Smooth muscle cell (in vitro differentiated cells): ENCODE measurements at regions not wholly inside any gene's neighbourhood (a gene's known extent, or its start where the extent isn't known, plus 50 kb on each side); places are given as distances from the start of the nearest gene placed in this dataset.
"Not testable (repeated sequence)": the region's sequence is repeated elsewhere in the genome, so short reads cannot be mapped to it uniquely, and the experiment has no call there.

Experiments
- DNase-seq: peaks from one replicate; lab custom pipeline; 2025; ENCODE audit not compliant: unreplicated experiment; lab: John Stamatoyannopoulos, UW
- H2AFZ ChIP-seq: fragments of 200-600 bp; sonication (generic); 2 replicates; pipeline ENCODE4 v1.6.0; 2016; ENCODE audit warnings: antibody characterized with exemption, low read depth, mild to moderate bottlenecking
- H3F3A ChIP-seq: fragments of 200-600 bp; sonication (generic); 2 replicates; pipeline ENCODE4 v1.6.0; 2017; ENCODE audit warnings: antibody characterized with exemption, low read depth
- H3K27ac ChIP-seq: fragments of 200-600 bp; sonication (generic); 2 replicates; pipeline ENCODE4 v1.5.1; 2016; ENCODE audit warnings: low read depth, mild to moderate bottlenecking
- H3K27me3 ChIP-seq: fragments of 200-600 bp; sonication (generic); 2 replicates; pipeline ENCODE4 v1.6.1; 2016; ENCODE audit warnings: low read depth, mild to moderate bottlenecking
- H3K36me3 ChIP-seq: fragments of 200-600 bp; sonication (generic); 2 replicates; pipeline ENCODE4 v1.5.1; 2016; ENCODE audit warnings: low read depth
- H3K4me1 ChIP-seq: fragments of 200-600 bp; sonication (generic); 2 replicates; pipeline ENCODE4 v1.5.1; 2016; ENCODE audit warnings: low read depth
- H3K4me2 ChIP-seq: fragments of 200-600 bp; sonication (generic); 2 replicates; pipeline ENCODE4 v1.6.0; 2016; ENCODE audit warnings: mild to moderate bottlenecking
- H3K4me3 ChIP-seq: fragments of 200-600 bp; sonication (generic); 2 replicates; pipeline ENCODE4 v1.5.1; 2016; ENCODE audit warnings: mild to moderate bottlenecking
- H3K79me2 ChIP-seq: fragments of 200-600 bp; sonication (generic); 2 replicates; pipeline ENCODE4 v1.6.0; 2016; ENCODE audit warnings: low read depth, mild to moderate bottlenecking
- H3K9ac ChIP-seq: fragments of 200-600 bp; sonication (generic); 2 replicates; pipeline ENCODE4 v1.6.0; 2016; ENCODE audit warnings: low read depth
- H3K9me3 ChIP-seq: fragments of 200-600 bp; sonication (generic); replicated peaks from 2 replicates; pipeline ENCODE4 v1.5.1; 2016; ENCODE audit warnings: low read depth
- H4K20me1 ChIP-seq: fragments of 200-600 bp; sonication (generic); 2 replicates; pipeline ENCODE4 v1.6.0; 2016; ENCODE audit warnings: low read depth
- WGBS: methylation state at CpG from one replicate; pipeline ENCODE4 v1.1.7; 2016; ENCODE audit warnings: low lambda C conversion rate; 5-methylcytosine and 5-hydroxymethylcytosine counted together
- TF ChIP-seq, protein P1 (sequence below): fragments of 200-600 bp; sonication (generic); IDR thresholded peaks from 2 replicates; pipeline ENCODE4 v1.5.1; 2017; ENCODE audit warnings: borderline replicate concordance, mild to moderate bottlenecking, antibody characterized with exemption; ENCODE audit not compliant: insufficient read depth, poor library complexity, severe bottlenecking

GRCh38 chr5:12095808-12096281, 191.6 kb upstream of the CTNND2 start:
- Histone ChIP-seq H3K27me3 (no peaks in the 10 kb centered on the region), H3F3A (no peaks in the 10 kb centered on the region), H3K79me2 (no peaks in the 10 kb centered on the region), H2AFZ (no peak overlapping the region), H3K4me3 (no peak overlapping the region), H3K9ac (no peak overlapping the region), H3K27ac (no peak overlapping the region), H3K36me3 (no peaks in the 10 kb centered on the region), H3K4me1 (no peaks in the 10 kb centered on the region), H3K9me3 (no peaks in the 10 kb centered on the region), H3K4me2 (no peak overlapping the region), H4K20me1 (no peaks in the 10 kb centered on the region)
- 92% methylated on average over 1 of the region's 1 CpG for WGBS
- no peak for DNase-seq
- TF ChIP-seq, protein P1, sequence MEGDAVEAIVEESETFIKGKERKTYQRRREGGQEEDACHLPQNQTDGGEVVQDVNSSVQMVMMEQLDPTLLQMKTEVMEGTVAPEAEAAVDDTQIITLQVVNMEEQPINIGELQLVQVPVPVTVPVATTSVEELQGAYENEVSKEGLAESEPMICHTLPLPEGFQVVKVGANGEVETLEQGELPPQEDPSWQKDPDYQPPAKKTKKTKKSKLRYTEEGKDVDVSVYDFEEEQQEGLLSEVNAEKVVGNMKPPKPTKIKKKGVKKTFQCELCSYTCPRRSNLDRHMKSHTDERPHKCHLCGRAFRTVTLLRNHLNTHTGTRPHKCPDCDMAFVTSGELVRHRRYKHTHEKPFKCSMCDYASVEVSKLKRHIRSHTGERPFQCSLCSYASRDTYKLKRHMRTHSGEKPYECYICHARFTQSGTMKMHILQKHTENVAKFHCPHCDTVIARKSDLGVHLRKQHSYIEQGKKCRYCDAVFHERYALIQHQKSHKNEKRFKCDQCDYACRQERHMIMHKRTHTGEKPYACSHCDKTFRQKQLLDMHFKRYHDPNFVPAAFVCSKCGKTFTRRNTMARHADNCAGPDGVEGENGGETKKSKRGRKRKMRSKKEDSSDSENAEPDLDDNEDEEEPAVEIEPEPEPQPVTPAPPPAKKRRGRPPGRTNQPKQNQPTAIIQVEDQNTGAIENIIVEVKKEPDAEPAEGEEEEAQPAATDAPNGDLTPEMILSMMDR: no peak

- Histone ChIP-seq H3K4me2 (no peak overlapping the region), H3K9me3 (no peaks in the 10 kb centered on the region), H3F3A (no peaks in the 10 kb centered on the region), H3K27me3 (no peaks in the 10 kb centered on the region), H2AFZ (no peak overlapping the region), H4K20me1 (no peaks in the 10 kb centered on the region), H3K9ac (no peak overlapping the region), H3K36me3 (no peaks in the 10 kb centered on the region), H3K79me2 (no peaks in the 10 kb centered on the region), H3K4me1 (no peaks in the 10 kb centered on the region), H3K4me3 (no peak overlapping the region), H3K27ac (no peak overlapping the region)
- no peak for DNase-seq
- TF ChIP-seq, protein P1: no peak
- WGBS: 94% methylated on average over 6 of the region's 6 CpGs
These were observed 189.3 kb upstream of the CTNND2 start for GRCh38 chr5:12093586-12093985.

- Histone ChIP-seq H3K9me3 (no peaks in the 10 kb centered on the region), H3K36me3 (no peaks in the 10 kb centered on the region), H3K4me2 (no peak overlapping the region), H2AFZ (no peak overlapping the region), H3K27ac (no peak overlapping the region), H3K4me3 (no peak overlapping the region), H3F3A (no peaks in the 10 kb centered on the region), H3K27me3 (no peaks in the 10 kb centered on the region), H3K79me2 (no peaks in the 10 kb centered on the region), H4K20me1 (no peaks in the 10 kb centered on the region), H3K4me1 (no peaks in the 10 kb centered on the region), H3K9ac (no peak overlapping the region)
- 93% methylated on average over 1 of the region's 1 CpG for WGBS
- TF ChIP-seq, protein P1: no peak
- no peak for DNase-seq
These were observed 176.5 kb upstream of the CTNND2 start for GRCh38 chr5:12080761-12081160.

DNA sequence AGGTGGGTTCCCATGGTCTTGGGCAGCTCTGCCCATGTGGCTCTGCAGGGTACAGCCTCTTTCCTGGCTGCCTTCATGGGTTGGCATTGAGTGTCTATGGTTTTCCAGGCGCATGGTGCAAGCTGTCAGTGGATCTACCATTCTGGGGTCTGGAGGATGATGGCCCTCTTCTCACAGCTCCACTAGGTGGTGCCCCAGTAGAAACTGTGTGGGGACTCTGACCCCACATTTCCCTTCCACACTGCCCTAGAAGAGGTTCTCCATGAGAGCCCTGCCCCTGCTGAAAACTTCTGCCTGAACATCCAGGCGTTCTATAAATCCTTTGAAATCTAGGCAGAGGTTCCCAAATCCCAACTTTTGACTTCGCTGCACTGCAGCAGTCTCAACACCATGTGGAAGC, 174.0 kb upstream of the CTNND2 start:
- H2AFZ ChIP-seq, H3K36me3 ChIP-seq, DNase-seq, H3K9ac ChIP-seq, H4K20me1 ChIP-seq, H3K27ac ChIP-seq, H3K9me3 ChIP-seq, H3K4me2 ChIP-seq, H3K27me3 ChIP-seq, H3K79me2 ChIP-seq, H3K4me3 ChIP-seq, H3K4me1 ChIP-seq, H3F3A ChIP-seq: not testable (repeated sequence)
- 95% methylated on average over 3 of the region's 3 CpGs for WGBS
